ENCODE measurements at regions not wholly inside any gene's neighbourhood (a gene's known extent, or its start where the extent isn't known, plus 50 kb on each side); places are given as distances from the start of the nearest gene placed in this dataset.
"Not testable (repeated sequence)": the region's sequence is repeated elsewhere in the genome, so short reads cannot be mapped to it uniquely, and the experiment has no call there.

DNA sequence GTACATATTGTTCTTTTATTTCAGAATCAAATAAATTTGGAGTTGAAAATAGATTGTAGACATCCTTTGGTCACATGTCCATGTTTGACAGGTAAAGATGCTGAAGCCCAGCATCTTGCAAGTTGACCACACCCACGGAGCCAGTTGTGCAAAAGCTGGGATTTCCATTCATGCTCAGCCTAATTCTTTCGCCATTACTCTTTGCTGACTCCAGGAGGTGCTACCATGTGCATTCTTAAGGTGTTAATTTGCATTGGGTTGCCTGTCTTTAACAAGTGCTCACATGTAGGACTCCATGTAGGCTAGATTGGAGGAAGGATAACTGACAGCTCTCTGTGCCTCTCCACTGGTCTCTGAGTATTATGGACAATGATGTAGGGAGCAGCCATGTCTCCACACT, 660.7 kb downstream of the LMO4 start:
- no peaks in the 10 kb centered on the region for H3K27me3 ChIP-seq
- no peaks in the 10 kb centered on the region for H3K36me3 ChIP-seq
- no peaks in the 10 kb centered on the region for H3K4me1 ChIP-seq
- WGBS, 2 donors, result 66 to 89% methylated on average over 2 of the region's 2 CpGs
- no peak overlapping the region for H3K27ac ChIP-seq
- no peak overlapping the region for H3K4me3 ChIP-seq
- DNase-seq (ENCODE audit: low spot score in 2 of 2), result no peak
- TF ChIP-seq EP300 (IDR thresholded peaks at IDR 0.05), result no peak
- TF ChIP-seq POLR2A (IDR thresholded peaks at IDR 0.05), result no peak
- H3K9me3 ChIP-seq, result no peaks in the 10 kb centered on the region

DNA sequence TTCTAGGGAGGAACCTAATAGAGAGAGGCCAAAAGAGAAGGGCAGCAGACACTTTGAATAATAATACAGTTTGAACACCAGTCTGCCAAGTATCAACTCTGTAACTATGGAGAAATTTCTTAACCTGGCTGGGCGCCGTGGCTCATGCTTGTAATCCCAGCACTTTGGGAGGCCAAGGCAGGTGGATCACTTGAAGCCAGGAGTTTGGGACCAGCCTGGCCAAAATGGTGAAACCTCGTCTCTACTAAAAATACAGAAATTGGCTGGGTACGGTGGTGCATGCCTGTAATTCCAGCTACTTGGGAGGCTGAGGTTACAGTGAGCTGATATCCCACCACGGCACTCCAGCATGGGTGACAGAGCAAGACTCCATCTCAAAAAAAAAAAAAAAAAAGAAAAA, 663.9 kb downstream of the LMO4 start:
- WGBS, 2 donors, result 81 to 99% methylated on average over 5 of the region's 5 CpGs
- not testable (repeated sequence) for H3K27ac ChIP-seq; H3K36me3 ChIP-seq; H3K9me3 ChIP-seq; H3K27me3 ChIP-seq; H3K4me3 ChIP-seq; DNase-seq (ENCODE audit: low spot score in 2 of 2); H3K4me1 ChIP-seq

DNA sequence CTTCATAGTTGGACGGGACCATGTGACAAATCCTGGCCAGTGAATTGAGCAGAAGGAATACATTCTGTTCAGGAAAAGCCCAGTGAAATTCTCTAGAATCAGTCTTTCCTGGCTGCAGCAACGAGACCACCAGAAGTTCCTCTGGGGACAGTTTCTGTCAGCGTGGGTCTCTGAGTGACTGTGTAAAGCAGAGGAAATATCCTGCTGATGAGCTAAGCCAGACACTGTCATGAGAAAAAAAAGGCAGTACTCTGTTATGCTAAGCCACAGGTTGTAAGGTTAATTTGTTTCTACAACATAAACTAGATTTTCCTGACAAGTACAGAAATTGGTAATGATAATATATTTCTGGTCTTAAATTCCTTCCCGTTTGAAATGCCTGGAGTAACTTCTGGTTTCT, 664.4 kb downstream of the LMO4 start:
- no peak for TF ChIP-seq EP300 (IDR thresholded peaks at IDR 0.05)
- TF ChIP-seq POLR2A (IDR thresholded peaks at IDR 0.05), result no peak
- TF ChIP-seq, protein P1, sequence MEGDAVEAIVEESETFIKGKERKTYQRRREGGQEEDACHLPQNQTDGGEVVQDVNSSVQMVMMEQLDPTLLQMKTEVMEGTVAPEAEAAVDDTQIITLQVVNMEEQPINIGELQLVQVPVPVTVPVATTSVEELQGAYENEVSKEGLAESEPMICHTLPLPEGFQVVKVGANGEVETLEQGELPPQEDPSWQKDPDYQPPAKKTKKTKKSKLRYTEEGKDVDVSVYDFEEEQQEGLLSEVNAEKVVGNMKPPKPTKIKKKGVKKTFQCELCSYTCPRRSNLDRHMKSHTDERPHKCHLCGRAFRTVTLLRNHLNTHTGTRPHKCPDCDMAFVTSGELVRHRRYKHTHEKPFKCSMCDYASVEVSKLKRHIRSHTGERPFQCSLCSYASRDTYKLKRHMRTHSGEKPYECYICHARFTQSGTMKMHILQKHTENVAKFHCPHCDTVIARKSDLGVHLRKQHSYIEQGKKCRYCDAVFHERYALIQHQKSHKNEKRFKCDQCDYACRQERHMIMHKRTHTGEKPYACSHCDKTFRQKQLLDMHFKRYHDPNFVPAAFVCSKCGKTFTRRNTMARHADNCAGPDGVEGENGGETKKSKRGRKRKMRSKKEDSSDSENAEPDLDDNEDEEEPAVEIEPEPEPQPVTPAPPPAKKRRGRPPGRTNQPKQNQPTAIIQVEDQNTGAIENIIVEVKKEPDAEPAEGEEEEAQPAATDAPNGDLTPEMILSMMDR (IDR thresholded peaks at IDR 0.05), result no peak

DNA sequence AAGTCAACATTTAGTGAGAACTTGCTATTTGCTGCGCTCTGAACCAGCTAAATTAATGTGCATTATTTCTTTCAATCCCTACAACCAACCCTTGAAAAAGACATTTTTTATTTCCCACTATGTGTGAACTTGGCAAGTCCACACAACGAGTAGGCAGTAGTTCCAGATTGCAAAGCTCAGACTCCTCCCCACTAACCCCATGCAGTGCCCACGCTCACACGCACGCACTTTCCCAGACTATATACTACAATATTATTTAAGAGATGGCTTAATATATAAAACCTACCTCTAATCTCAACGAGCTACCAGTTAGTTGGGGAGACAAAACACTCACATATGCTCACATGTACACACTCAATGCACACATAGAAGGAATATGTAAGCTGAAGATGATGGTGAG, 671.2 kb downstream of the LMO4 start:
- H3K4me3 ChIP-seq, result no peak overlapping the region
- no peak overlapping the region for H3K27ac ChIP-seq
- 82 to 89% methylated on average over 6 of the region's 6 CpGs for WGBS, 2 donors
- H3K27me3 ChIP-seq, result no peaks in the 10 kb centered on the region
- H3K36me3 ChIP-seq, result no peaks in the 10 kb centered on the region
- no peaks in the 10 kb centered on the region for H3K9me3 ChIP-seq
- H3K4me1 ChIP-seq, result no peaks in the 10 kb centered on the region
- TF ChIP-seq EP300 (IDR thresholded peaks at IDR 0.05), result no peak
- no peak for TF ChIP-seq POLR2A (IDR thresholded peaks at IDR 0.05)
- TF ChIP-seq, protein P1 (IDR thresholded peaks at IDR 0.05), result no peak
- DNase-seq (ENCODE audit: low spot score in 2 of 2), result no peak

More for the DNA sequence above, 664.4 kb downstream of the LMO4 start:
- H3K36me3 ChIP-seq, result no peaks in the 10 kb centered on the region
- H3K27me3 ChIP-seq, result no peaks in the 10 kb centered on the region
- H3K27ac ChIP-seq, result no peak overlapping the region
- DNase-seq (ENCODE audit: low spot score in 2 of 2), result no peak
- H3K4me3 ChIP-seq, result no peak overlapping the region
- WGBS, 2 donors, result 52 to 73% methylated on average over 4 of the region's 4 CpGs
- no peaks in the 10 kb centered on the region for H3K4me1 ChIP-seq
- no peaks in the 10 kb centered on the region for H3K9me3 ChIP-seq

DNA sequence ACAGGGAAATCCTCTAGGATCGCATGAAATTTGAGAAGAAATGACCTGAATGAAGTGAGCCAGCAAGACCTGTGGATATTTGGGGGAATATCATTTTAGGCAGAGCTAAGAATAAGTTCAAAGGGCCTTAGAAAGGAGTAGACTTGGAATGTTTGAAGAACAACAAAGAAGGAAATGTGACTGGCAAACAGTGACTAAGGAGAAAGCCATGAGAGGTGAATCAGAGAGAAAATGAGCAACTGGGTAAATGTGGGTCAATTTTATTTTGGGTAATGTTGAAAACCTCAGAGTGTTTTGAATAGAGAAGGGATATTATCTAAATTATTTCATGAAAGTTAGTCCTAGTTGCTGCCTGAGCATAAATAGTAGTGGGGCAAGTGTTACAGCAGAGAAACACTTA, 672.8 kb downstream of the LMO4 start:
- H3K9me3 ChIP-seq, result no peaks in the 10 kb centered on the region
- no peak overlapping the region for H3K4me3 ChIP-seq
- TF ChIP-seq, protein P1 (IDR thresholded peaks at IDR 0.05), result no peak
- TF ChIP-seq EP300 (IDR thresholded peaks at IDR 0.05) (no peak), POLR2A (IDR thresholded peaks at IDR 0.05) (no peak)
- no peak overlapping the region for H3K27ac ChIP-seq
- no peak for DNase-seq (ENCODE audit: low spot score in 2 of 2)
- 59 to 71% methylated on average over 1 of the region's 1 CpG for WGBS, 2 donors
- no peaks in the 10 kb centered on the region for H3K4me1 ChIP-seq
- H3K36me3 ChIP-seq, result no peaks in the 10 kb centered on the region
- no peaks in the 10 kb centered on the region for H3K27me3 ChIP-seq

DNA sequence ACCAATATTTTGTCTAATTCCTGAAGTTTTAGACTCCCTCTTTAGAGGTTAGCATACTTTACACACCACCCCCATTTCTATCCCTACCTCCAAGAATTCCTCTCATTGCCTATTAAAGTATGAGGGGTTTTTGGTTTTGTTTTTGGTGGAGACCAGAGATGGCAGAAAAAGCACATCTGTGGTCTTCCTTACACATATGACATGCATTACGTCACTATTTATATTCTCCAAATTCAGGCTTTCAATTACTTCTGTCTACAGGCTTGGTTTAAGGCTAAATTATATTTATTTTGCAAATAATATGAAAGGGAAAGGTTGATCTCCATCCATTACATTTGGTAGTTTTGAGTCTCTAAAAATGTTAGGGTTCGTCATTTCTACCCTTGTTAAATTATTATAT, 674.6 kb downstream of the LMO4 start:
- Histone ChIP-seq H3K36me3 (no peaks in the 10 kb centered on the region), H3K9me3 (no peaks in the 10 kb centered on the region), H3K4me3 (no peak overlapping the region), H3K27me3 (no peaks in the 10 kb centered on the region), H3K27ac (no peak overlapping the region), H3K4me1 (no peaks in the 10 kb centered on the region)
- TF ChIP-seq POLR2A (IDR thresholded peaks at IDR 0.05) (no peak), EP300 (IDR thresholded peaks at IDR 0.05) (no peak)
- TF ChIP-seq, protein P1 (IDR thresholded peaks at IDR 0.05), result no peak
- no peak for DNase-seq (ENCODE audit: low spot score in 2 of 2)
- WGBS, 2 donors, result 89 to 96% methylated on average over 2 of the region's 2 CpGs
